AG09309 (cell line): ENCODE measurements at regions not wholly inside any gene's neighbourhood (a gene's known extent, or its start where the extent isn't known, plus 50 kb on each side); places are given as distances from the start of the nearest gene placed in this dataset.

ENCODE experiments used
- DNase-seq: peaks from one replicate; pipeline ENCODE4 v3.0.0-alpha.2; 2010; ENCODE audit warnings: low read depth
- H3K4me3 ChIP-seq: 2 replicates; pipeline ENCODE4 v1.5.1; 2011; ENCODE audit warnings: mild to moderate bottlenecking, low read depth, low read length, moderate library complexity; ENCODE audit not compliant: control insufficient read depth
- TF ChIP-seq, protein P1 (sequence below): IDR thresholded peaks from 2 replicates; pipeline ENCODE4 v1.5.1; 2011; ENCODE audit warnings: mild to moderate bottlenecking, low read depth, low read length, inconsistent platforms; ENCODE audit not compliant: insufficient read depth, control insufficient read depth; ENCODE audit errors: missing control alignments

DNA sequence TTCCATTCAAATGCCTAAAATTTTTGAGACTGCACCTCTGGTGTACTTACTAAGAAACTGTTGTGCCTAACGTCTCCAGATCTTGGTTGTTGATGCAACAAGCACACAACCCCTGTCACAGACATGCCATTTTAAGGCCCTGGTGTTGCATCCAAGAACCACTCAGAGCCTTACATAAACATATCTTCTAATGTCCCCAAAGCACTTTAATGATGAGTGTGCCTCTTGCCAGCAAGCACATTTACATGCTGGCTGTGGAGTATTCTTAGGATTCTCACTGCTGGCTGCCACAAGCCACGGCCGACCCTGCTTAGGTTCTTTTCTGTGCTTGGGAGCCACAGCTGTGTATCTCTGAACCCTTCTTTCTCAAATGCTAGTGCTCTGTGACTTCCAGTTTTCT lies 201.4 kb downstream of the ADAMTS15 start:
- TF ChIP-seq, protein P1, sequence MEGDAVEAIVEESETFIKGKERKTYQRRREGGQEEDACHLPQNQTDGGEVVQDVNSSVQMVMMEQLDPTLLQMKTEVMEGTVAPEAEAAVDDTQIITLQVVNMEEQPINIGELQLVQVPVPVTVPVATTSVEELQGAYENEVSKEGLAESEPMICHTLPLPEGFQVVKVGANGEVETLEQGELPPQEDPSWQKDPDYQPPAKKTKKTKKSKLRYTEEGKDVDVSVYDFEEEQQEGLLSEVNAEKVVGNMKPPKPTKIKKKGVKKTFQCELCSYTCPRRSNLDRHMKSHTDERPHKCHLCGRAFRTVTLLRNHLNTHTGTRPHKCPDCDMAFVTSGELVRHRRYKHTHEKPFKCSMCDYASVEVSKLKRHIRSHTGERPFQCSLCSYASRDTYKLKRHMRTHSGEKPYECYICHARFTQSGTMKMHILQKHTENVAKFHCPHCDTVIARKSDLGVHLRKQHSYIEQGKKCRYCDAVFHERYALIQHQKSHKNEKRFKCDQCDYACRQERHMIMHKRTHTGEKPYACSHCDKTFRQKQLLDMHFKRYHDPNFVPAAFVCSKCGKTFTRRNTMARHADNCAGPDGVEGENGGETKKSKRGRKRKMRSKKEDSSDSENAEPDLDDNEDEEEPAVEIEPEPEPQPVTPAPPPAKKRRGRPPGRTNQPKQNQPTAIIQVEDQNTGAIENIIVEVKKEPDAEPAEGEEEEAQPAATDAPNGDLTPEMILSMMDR: no peak
- no peak overlapping the region for H3K4me3 ChIP-seq
- DNase-seq: no peak

DNA sequence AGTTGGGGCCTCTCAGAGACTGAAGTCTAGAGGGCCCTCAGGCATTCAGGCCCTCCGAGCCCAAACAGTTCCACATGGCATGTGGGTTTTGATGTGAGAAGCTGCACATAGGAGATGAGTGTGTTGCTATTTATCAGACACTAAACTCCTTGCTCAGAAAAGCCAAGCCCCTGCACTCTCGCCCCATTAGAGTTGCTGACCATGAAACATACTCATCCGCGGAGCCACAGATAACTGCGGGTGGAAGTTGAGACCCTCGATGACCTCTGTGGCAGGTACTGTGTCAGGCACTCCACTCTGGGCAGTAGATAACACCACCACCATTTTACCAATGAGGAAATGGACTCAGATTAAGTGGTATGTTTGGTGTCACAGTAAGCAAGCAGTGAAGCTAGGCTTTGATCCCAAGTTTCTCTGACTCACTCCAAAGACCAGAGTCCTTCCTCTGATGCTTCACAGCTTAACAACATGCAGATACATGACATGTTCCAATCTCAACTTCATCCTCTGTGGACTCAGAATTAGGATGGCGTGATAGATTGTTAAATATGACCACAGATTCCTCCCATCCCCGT lies 202.1 kb downstream of the ADAMTS15 start:
- DNase-seq: no peak

DNA sequence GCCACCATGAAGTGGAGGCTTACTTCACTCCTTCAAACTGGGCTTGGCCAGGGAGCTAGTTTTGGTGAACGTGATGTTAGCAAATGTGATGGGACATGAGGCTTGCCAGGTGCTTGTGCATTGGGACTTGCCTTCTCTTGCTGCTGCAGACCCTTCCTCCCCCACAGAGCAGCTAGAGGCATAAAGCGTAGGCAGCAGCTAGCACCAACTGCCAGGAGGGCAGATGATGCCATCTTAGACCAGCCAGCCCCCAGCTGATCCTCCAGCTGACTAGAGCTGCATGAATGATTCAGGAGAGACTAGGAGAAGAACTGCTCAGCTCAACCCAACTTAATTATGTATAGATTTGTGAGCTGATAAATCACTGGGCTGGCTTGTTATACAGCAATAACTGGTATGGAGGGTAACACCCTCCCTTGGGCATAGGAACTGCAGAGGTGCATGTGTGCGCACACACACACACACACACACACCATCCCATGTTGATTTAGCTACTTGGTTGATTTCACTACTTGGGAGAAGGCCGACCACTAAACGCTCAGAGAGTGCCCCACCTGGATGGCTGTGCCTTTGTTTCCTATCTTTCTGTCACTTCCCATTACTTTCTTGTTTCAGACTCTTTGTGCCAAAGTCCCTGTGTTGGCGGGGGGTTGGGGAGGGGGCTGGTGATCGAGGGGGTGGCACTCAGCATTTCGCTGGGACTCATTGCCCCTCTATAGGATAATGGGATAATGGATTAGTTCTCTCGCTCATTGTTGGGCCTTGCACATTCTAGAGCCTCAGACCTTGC lies 202.8 kb downstream of the ADAMTS15 start:
- TF ChIP-seq, protein P1: no peak

More for the DNA sequence above, 202.1 kb downstream of the ADAMTS15 start:
- H3K4me3 ChIP-seq: no peak overlapping the region
- TF ChIP-seq, protein P1: no peak

DNA sequence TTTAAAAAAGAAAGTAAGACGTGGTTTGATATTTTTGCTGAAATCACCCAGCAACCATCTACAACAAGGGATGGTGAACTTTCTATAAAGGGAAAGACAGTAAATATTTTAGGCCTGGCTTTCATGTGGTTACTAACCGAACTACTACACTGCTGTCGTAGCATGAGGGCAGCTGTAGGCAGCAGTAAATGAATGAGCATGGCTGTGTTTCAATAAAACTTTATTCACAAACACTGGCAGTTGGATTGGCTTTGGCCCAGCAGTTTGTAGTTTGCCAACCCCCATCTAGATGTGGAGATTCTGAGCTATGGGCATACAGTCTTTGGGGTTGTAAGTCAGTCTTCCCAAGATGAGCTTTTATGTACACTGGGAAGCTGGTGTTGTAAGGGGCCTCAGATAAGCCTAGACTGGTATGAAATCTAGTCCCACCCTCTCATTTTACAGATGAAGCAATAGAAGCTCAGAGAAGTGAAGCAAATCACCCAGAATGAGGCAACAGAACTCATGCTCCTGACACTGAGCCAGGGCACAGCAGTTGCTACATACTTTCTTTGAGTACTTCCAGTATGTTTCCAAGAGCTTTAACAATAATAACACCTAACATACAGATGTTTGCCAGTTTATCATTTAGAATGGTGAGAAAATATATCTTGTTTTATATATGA lies 204.4 kb downstream of the ADAMTS15 start:
- DNase-seq: peak; percentile 84
- TF ChIP-seq, protein P1: no peak
- H3K4me3 ChIP-seq: no peak overlapping the region

More for the DNA sequence above, 202.8 kb downstream of the ADAMTS15 start:
- DNase-seq: no peak
- no peak overlapping the region for H3K4me3 ChIP-seq

DNA sequence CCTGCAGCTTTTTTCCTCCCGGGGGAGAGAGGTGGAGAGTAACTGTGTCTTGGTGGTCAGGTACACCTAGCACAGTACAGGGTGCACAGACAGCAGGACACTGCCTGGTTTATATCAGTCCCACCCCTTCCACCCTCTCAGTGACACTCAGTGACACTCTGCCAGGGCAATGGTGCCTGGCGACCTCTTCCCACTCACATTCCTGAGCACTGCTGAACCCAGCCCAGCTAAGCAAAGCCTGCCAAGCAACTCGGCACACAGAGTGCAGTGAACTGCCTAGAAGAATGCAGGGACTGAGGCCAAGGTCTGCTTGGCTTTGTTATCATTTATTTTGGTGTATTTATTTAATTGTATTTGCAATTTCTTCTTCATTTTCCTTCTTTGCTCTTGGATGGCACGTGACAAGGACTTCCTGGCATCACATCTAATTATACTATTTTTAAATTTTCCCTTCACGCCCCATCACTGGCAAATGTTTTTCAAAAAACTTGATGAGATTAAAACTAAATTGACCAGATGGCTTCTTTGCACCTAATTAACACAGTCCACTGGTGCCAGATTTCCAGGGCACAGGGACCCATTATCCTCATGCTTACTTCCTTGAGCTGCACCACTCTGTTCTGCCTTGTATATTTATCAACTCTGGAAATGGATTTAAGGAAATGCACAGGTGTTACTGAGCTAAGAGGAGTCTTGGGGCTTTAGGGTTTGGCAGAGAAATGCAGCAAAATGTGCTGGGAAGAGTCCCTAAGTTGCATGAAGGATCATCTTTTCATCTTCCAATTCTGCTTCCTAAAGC lies 205.6 kb downstream of the ADAMTS15 start:
- DNase-seq: no peak
- no peak overlapping the region for H3K4me3 ChIP-seq

DNA sequence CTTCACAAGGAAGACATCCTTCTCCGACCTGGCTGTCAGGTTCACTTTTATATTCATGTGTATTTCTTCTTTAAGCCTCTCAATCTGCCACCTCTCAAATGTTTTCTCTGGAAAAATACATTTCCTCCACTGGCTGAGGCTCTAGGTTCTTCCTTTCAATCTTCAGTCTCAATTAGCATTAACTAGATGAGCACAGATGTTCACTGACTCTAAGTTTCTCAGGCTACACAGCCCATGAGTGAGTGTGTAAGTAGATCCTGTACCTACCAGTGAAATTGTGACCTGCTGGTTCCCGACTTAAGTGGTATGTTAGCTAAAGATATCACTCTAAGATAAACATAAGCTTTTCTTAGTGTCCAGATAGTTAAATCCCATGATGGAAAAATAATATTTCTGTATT lies 206.9 kb downstream of the ADAMTS15 start:
- no peak for DNase-seq

More for the DNA sequence above, 205.6 kb downstream of the ADAMTS15 start:
- TF ChIP-seq, protein P1: no peak

More for the DNA sequence above, 206.9 kb downstream of the ADAMTS15 start:
- no peak overlapping the region for H3K4me3 ChIP-seq
- TF ChIP-seq, protein P1: no peak
